GM19023 (cell line): ENCODE measurements at regions not wholly inside any gene's neighbourhood (a gene's known extent, or its start where the extent isn't known, plus 50 kb on each side); places are given as distances from the start of the nearest gene placed in this dataset.

Experiments used
- ATAC-seq: cut with Tn5 transposase; IDR thresholded peaks from one replicate; pipeline ENCODE4 v1.9.1; 2021; ENCODE audit warnings: mild to moderate bottlenecking, moderate library complexity; ENCODE audit not compliant: unreplicated experiment

DNA sequence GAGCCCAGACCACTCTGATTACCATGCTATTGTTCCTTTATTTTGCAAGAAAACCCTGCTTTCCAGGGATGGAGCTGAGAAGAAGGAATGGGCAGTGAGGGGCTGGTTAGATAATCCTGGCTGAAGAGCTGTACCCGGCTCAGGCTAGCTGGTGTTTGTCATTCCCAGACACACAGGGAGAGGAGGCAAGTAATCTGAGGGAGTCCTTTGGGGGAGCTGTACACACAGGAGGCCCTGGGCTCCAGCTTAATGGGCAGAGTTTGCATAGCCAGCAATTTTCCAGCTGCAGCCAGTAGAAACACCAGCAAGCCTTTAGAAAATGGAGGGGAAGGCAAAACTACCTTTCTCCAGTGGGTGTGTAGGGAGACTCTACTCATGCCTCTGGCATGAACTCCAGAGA is 259.3 kb downstream of the SOX11 start:
- no peak for ATAC-seq

DNA sequence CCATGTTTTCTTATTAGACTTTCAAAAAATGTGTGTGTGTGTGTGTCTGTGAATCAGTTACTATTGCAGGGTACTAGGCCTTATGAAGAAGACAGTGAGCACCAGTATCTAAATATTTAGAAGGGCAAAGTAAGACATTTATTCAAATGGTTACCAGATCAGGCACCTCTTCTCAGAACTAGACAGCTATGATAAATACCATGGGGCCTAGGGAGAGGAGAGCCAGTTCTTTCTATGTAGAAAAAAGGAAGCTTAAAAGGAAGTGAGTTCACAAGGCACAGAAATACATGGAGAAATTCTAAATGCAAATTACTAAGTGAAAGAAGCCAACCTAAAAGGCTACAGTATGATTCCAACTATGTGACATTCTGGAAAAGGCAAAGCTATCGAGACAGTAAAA is 261.3 kb downstream of the SOX11 start:
- no peak for ATAC-seq

DNA sequence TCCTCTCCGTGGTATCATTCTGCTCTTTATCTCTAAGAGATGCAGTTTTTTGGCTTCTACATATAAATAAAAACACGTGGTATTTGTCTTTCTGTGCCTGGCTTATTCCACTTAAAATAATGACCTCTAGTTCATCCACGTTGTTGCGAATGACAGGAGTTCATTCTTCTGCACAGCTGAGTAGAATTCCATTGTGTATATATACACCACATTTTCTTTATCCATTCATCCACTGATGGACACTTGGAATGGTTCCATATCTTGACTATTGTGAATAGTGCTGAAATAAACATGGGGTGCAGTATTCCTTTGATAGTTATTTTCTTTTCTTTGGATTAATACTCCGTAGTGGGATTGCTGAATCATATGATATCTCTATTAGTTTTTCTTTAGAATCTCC is 262.3 kb downstream of the SOX11 start:
- no peak for ATAC-seq

DNA sequence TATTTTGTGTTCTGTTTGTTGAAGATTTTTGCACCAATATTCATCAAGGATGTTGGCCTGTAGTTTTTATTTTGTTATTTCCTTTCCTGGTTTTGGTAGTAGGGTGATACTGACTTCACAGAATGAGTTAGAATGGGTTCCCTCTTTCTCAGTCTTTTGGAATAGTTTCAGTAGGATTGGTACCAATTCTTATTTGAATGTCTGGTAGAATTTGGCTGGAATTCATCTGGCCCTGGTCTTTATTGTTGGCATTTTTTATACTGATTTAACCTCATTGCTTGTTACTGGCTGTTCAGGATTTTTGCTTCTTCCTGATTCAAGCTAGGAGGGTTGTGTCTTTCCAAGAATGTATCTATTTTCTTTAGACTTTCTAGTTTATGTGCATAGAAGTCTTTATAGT is 263.7 kb downstream of the SOX11 start:
- no peak for ATAC-seq

DNA sequence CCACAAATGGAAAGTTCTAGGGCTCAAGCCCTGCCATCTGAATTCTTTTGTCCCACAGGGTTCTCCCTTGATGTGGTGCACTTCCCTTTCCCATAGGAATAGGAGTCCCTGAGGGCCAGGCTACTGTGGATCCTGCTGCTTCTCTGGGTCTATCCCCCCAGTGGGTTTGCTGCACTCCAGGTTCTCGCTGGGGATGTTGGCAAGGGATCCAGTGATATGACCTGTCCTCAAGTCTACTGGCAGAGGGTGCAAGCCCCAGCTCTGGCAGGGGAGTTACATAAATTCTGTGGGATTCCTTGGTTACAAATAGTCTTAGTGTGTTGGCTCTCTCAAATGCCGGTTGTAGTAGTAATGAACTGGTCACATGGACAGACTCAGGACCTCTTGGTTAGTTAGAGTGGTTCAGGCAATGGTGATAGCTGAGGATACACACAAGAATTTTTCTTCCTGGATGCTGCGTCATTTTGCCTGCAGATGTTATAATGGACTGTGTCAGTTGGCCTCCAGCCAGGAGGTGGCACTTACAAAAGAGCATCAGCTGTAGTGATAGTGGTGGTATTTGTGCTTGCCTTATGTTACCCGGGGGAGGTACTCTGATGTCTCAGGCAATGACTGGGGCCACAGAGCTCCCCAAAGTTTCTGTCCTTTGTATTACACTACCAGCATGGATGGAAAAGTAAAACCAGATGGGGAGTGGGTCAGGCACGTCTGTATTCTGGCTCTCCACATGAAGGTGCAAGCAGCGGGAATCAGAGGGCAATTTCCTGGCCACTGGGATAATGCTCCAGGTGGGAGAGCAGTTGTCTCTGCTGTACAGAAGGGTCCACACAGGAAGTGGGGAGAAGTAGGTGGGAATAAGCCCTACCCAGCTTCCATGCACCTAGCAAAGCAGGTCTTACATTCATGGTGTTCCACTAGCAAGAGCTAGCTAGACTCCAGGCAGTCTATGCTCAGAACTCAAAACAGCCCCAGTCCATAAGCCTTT is 267.9 kb downstream of the SOX11 start:
- ATAC-seq = no peak

DNA sequence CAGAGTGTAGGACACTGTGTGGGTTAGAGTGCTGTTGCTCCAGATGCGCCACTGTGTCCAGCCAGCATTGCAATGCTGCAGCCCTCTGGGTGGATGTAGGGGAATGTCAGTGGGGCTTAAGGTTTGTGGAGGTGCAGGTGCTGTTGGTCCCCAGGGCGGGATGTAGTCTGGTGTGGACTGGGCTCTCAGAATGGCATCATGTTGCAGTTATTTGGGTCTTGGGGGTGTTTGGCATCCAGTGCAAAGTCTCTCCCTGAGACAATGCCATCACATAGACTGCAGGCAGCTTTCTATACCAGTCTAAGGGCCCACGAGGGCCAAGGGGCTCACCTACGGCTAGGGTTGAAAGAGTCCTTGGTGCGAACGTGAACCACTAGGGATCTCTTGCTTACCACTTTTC is 275.3 kb downstream of the SOX11 start:
- ATAC-seq = no peak

DNA sequence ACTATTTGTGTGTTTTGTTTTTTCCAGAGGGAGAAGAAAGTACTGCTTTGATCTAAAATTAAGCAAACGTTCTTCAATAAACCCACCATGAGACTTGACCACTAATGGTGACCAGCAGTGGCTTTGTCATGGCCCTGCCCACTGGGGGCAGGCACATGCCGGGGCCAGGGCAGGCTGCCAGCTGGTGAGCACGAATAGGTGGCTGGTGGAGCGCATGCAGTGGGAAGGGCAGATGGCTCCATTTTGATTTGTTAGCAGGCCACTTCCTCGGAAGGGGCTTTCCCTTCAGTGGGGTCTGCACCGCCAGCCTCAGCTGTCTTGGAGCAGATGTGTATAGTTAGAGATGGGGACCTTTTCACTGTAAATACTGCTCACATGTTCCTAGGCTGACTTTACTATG is 277.1 kb downstream of the SOX11 start:
- ATAC-seq = no peak

DNA sequence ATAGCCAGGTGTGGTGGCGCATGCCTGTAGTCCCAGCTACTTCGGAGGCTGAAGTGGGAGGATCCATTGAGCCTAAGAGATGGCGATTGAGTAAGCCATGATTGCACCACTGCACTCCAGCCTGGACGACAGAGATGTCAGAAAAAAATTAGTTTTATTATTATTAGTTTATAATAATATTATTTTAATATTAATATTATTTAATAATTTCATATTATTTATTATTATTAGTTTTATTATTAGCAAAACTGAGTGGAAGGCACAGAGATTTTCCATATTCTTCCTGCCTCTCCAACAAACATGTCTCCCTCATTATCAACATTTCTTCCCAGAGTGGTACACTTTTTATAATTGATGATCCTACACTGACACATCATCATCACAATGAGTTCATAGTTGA is 278.2 kb downstream of the SOX11 start:
- ATAC-seq = no peak

DNA sequence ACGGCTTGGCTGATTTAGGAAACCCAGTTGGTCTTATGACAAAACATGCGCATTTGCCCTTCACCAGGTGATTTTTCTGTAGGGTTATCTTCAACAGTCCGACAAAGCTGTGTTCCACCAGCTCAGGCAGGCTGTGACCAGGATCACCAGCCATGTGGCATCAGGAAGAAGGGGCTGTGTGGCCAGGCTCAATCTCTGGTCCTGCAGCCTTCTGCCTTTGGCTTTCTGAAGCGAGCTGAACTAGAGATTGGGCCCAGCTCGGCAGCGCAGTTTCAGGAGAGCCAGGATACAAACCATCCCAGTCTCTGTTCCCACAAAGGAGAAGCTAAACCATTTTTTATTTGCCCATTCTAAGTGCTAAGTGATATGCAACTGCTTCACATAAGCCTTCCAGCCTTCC is 282.3 kb downstream of the SOX11 start:
- no peak for ATAC-seq

DNA sequence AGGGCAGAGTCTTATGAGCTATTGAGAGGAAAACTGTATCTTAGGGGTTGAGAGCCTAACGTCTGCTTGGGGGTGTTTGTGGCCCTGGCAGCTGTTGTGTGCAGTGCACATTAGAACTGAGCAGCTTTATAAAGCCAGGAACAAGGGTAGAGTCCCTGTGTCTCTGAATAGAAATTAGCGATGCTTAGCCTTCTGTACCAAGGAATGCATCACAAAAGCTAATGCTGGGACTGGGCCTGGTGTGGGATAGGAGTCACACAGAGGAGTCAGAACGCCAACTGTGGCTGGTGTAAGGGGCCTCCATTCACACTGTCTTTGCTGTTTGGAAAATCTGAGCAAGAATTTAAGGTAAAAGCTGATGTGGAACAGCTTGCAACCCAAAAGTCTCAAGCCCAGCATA is 283.2 kb downstream of the SOX11 start:
- ATAC-seq = no peak

DNA sequence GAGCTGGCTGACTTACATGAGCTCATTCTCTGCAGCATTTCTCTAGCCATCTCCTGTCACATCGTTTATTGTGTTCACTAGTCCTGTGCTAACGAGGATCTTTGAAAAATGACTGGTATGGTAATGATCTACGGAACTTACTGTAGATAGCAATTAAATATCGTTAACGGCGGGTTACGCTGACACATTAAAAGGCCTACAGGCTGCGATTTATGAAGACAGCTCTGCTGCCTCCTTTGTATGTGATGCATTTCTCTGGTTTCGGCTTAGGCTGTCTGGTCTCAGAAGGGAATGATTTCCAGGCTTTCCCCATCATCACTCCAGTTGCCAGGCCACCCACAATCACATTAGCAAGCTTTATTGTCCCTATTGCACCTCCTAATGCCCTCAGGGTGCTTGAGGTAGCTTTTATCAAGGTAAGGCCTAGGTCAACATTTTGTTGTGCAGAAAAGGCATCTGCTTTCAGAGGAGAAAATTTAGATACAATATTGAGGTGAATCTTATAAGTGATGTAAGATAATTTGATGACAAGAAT is 284.4 kb downstream of the SOX11 start:
- ATAC-seq = no peak

DNA sequence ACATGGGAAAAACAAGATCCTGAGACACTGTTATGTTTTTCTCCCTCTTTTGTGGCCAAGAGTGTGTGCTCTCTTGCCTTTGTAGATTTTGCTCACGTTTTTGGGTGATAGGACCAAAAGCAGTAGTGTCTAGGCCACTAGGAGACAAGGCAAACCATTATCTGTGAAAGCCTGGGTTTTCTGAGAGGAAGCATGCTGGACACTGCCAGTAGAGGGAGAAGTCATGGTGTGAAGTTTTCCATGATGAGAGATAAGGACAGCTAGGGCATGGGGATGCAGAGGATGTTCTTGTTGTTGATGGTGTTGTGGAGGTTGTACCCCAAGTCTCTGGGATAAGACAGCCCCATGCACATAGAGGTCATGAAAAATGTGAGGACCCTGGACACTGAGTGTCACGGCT is 285.3 kb downstream of the SOX11 start:
- ATAC-seq = no peak

DNA sequence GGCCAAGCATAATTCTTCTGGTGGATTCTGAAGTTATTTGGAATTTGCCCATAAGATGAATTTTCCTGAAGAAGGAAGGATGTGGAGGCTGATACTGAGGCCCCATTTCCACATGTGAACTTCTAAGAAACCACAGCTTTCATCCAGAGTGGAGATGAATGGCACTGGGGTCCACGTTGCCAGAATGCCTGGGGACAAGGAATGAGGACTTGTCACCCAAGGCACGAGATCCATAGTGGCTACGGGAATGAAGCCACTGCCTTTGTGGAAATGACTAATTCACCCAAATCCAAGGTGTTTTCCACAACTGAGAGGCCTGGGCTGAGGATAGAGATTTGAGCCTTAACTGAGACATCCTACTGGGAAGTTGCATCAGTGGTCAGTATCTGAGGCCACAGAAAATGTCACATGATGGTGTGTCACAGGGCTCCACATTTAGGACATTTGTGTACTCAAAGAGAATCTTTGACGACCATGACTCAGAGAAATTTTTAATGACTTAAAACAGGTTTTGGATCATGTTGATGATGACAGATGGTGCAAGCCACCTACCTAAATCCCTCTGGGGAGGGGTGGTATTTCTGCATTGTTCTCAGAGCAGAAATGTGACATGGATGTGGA is 286.1 kb downstream of the SOX11 start:
- no peak for ATAC-seq

DNA sequence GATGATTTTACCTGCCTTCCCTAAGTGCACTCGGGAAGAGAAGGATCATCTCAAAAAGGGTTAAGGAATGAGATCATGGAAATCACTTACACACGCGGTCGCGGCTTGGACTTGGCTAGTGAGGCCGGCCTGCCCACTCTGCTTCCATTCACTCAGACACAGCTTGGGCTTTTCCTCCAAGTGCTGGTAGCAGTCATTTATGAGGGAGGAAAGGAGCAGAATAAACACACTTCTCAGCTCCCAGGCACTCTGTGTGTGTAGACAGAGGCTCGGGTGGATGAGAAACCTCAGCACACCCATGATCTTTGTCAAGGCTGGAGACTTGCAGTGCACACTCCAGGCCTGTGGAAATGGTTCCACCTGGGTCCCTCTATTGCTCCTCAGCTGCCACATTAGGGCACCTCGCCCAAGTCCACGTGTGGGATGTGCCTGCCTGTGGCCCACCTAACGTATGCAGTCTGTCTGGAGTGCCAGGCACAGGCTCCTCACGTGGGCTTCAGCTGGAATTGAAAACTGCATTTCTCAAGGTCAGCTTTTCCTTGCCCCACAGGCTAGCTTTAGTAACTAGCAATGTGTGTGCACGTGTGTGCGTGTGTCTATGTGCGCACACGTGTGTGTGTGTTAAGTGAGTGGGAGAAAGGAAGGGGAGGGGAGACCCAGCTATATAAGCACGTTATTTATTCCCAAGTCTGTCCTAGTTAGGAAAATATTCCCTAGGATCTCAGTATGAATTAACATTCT is 288.4 kb downstream of the SOX11 start:
- no peak for ATAC-seq

DNA sequence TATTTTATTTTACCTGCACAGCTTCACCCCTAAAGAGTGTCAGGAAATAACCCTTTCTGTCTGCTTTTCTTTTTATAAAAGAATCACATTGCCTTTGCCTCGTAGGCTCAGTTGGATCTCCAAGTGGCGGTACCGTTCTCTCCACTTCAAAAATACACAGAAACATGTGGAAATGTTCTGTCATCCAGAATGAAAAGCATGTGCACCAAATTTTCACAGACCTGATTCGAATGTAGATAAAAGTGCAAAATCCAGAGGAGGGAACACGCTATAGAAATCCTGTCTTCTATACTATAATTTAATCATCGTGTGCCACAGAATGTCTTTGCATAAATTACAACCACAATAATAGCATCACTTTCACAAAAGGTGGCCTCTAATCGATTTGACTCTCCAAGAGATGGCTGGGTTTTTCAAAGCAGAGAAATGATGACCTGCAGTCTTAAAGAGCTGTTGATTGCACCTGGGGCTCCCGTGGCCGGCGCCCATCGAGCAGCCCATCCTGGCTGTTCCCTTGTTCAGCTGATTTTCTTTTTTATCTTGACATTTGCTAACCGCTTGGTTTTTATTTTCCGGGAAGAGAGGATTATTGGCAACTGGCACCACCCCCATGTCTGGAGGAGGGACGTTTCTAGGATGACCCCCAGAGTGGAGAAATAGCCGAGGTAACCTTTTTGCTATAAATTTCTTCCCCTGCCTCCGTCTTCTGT is 290.2 kb downstream of the SOX11 start:
- no peak for ATAC-seq

DNA sequence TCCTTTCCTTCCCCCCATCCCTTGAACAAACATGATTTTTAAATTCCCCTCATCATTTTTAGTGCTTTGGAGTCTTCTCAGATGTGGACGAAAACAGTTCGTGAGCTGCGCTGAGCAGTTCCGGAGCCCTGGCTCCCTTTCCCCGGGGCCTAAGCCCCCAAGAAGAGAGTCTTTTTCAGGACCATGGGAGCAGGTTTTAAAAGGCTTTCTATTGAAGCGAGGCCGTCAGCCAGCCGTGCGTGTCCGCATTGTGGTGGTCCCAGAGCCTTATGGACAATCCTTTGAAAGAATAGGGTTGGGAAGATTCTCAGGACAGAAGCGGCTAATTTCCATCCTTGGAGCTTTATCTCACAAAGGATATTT is 290.7 kb downstream of the SOX11 start:
- no peak for ATAC-seq

DNA sequence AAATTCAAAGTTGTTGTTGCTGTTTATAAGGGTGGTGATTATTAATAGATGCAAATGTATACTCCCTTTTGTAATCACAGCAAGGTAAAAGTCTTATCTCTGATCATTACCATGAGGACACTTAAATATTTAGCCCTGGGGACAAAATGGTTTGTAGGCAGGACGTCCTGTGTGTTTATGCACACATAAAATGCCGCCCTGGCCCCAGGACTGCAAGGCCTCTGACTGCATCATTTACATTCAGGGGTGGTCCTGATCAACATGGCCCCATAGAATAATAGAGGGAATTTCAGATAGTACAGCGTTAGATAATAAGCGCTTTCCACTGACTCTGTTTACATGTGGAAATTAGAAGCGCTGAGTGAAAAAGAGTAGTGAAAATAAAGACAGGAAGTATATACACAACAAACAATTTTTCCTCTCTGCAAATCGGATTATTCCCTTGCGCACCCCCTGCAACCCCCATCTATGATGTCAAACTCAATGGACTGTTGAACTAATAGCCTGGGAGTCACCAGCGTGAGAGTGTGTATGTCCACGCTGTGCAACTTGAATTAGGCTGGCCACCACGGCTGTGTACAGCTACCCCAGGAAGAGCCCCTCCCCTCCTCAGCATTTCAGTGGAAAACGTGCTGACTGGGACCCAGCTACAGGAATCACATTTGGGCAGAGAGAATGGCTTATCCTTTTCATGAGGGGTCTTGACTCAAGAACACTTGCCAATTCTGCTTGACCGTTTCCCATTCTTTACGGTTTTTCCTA is 291.5 kb downstream of the SOX11 start:
- ATAC-seq = no peak

DNA sequence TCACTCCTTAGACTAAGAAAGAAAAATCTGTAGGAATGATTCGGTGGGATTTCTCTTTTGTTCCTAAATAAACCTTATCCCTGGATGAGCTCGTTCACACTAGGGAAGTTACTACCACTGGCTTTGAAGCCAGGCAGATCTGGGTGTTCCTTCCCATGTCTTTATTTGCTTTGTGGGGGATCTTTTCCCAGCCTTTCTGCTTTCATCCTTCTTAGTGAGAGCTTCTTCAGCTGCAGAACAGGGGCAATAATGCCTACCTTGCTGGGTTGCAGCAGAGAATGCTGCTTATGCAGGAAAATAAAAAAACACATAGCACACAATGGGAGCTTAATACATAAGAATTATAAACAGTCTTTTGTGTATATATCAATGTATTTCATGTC is 292.1 kb downstream of the SOX11 start:
- ATAC-seq = no peak

DNA sequence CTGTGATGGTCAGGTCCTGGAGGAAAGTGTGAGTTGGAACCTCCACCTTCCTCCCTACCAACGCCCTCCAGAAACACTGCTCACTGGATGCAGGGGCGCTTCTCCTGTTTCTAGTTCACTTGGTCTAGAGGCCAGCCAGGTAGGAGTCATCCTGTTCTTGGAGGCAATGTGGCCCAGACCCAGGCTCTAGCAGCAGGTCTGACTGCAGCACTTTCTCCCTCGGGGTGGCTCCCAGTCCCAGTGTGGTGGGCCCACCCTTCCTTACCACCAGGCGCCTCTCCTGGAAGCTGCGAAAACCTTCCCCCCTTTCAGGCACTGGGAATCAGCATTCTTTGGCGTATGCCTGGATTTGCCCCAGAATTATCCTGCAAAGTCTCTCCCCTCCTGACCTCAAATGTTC is 292.8 kb downstream of the SOX11 start:
- ATAC-seq = no peak
